A204.1 (cell line): ENCODE measurements at regions not wholly inside any gene's neighbourhood (a gene's known extent, or its start where the extent isn't known, plus 50 kb on each side); places are given as distances from the start of the nearest gene placed in this dataset.

Experiments
- FAIRE-seq: peaks from 2 replicates; lab custom pipeline; 2012; peaks lifted over from hg19 to GRCh38; lab: Jason Lieb, UNC

GRCh38 chr13:74869846-74870245 lies 612.1 kb downstream of the TBC1D4 start:
- FAIRE-seq = no peak

GRCh38 chr13:74868049-74868448 lies 613.9 kb downstream of the TBC1D4 start:
- FAIRE-seq = no peak

- FAIRE-seq = no peak
These were observed 614.5 kb downstream of the TBC1D4 start for GRCh38 chr13:74867460-74867859.

GRCh38 chr13:74866101-74866500 lies 615.9 kb downstream of the TBC1D4 start:
- no peak for FAIRE-seq

GRCh38 chr13:74865656-74866055 lies 616.3 kb downstream of the TBC1D4 start:
- no peak for FAIRE-seq

GRCh38 chr13:74860789-74861188 lies 621.2 kb downstream of the TBC1D4 start:
- FAIRE-seq = no peak

- FAIRE-seq = no peak
These were observed 631.1 kb downstream of the TBC1D4 start for GRCh38 chr13:74850893-74851292.

GRCh38 chr13:74847966-74848365 lies 634.0 kb downstream of the TBC1D4 start:
- no peak for FAIRE-seq

- no peak for FAIRE-seq
These were observed 636.2 kb downstream of the TBC1D4 start for GRCh38 chr13:74845806-74846205.

- FAIRE-seq = no peak
These were observed 640.3 kb downstream of the TBC1D4 start for GRCh38 chr13:74841651-74842050.

GRCh38 chr13:74841123-74841522 lies 640.8 kb downstream of the TBC1D4 start:
- FAIRE-seq = no peak

GRCh38 chr13:74839656-74840055 lies 642.3 kb downstream of the TBC1D4 start:
- no peak for FAIRE-seq

GRCh38 chr13:74838096-74838495 lies 643.9 kb downstream of the TBC1D4 start:
- no peak for FAIRE-seq

GRCh38 chr13:74836628-74837027 lies 645.3 kb downstream of the TBC1D4 start:
- no peak for FAIRE-seq

GRCh38 chr13:74835579-74835978 lies 646.4 kb downstream of the TBC1D4 start:
- no peak for FAIRE-seq

- no peak for FAIRE-seq
These were observed 656.1 kb downstream of the TBC1D4 start for GRCh38 chr13:74825938-74826246.

- no peak for FAIRE-seq
These were observed 656.6 kb downstream of the TBC1D4 start for GRCh38 chr13:74825152-74825937.

GRCh38 chr13:74820809-74821208 lies 661.2 kb downstream of the TBC1D4 start:
- FAIRE-seq = no peak

GRCh38 chr13:74819549-74819948 lies 662.4 kb downstream of the TBC1D4 start:
- no peak for FAIRE-seq

- FAIRE-seq = no peak
These were observed 665.2 kb downstream of the TBC1D4 start for GRCh38 chr13:74816737-74817136.

- no peak for FAIRE-seq
These were observed 662.0 kb upstream of the KLF12 start for GRCh38 chr13:74796157-74796556.

- no peak for FAIRE-seq
These were observed 661.3 kb upstream of the KLF12 start for GRCh38 chr13:74795526-74795925.

- no peak for FAIRE-seq
These were observed 660.4 kb upstream of the KLF12 start for GRCh38 chr13:74794582-74794981.

GRCh38 chr13:74794147-74794546 lies 659.9 kb upstream of the KLF12 start:
- no peak for FAIRE-seq

GRCh38 chr13:74784959-74785358 lies 650.8 kb upstream of the KLF12 start:
- FAIRE-seq = no peak
